ENCODE measurements at regions not wholly inside any gene's neighbourhood (a gene's known extent, or its start where the extent isn't known, plus 50 kb on each side); places are given as distances from the start of the nearest gene placed in this dataset.
"Not testable (repeated sequence)": the region's sequence is repeated elsewhere in the genome, so short reads cannot be mapped to it uniquely, and the experiment has no call there.

- DNase-seq = peak; percentile 33
Measured at GRCh38 chr10:130263289-130263688, 127.1 kb downstream of the GLRX3 start.

- no peak for DNase-seq
Measured at GRCh38 chr10:130265542-130265941, 129.4 kb downstream of the GLRX3 start.

- DNase-seq = no peak
Measured at GRCh38 chr10:130282492-130283218, 146.5 kb downstream of the GLRX3 start.

- no peak for DNase-seq
Measured at GRCh38 chr10:130283219-130283545, 147.0 kb downstream of the GLRX3 start.

- DNase-seq = not testable (repeated sequence)
Measured at GRCh38 chr10:130295761-130296160, 159.6 kb downstream of the GLRX3 start.

GRCh38 chr10:130300608-130301020 lies 164.4 kb downstream of the GLRX3 start:
- no peak for DNase-seq

GRCh38 chr10:130301021-130301892 lies 165.1 kb downstream of the GLRX3 start:
- DNase-seq = no peak

GRCh38 chr10:130326954-130327353 lies 190.8 kb downstream of the GLRX3 start:
- no peak for DNase-seq

GRCh38 chr10:130329792-130330191 lies 193.6 kb downstream of the GLRX3 start:
- DNase-seq = no peak

GRCh38 chr10:130333185-130333584 lies 197.0 kb downstream of the GLRX3 start:
- no peak for DNase-seq

GRCh38 chr10:130335336-130335735 lies 199.1 kb downstream of the GLRX3 start:
- DNase-seq = no peak

- no peak for DNase-seq
Measured at GRCh38 chr10:130336617-130337304, 200.6 kb downstream of the GLRX3 start.

GRCh38 chr10:130337305-130337640 lies 201.1 kb downstream of the GLRX3 start:
- DNase-seq = no peak

GRCh38 chr10:130337696-130338635 lies 201.8 kb downstream of the GLRX3 start:
- no peak for DNase-seq

- DNase-seq = no peak
Measured at GRCh38 chr10:130338636-130339024, 202.4 kb downstream of the GLRX3 start.

GRCh38 chr10:130339091-130339490 lies 202.9 kb downstream of the GLRX3 start:
- no peak for DNase-seq

- DNase-seq = no peak
Measured at GRCh38 chr10:130339911-130340310, 203.7 kb downstream of the GLRX3 start.

GRCh38 chr10:130340816-130341215 lies 204.6 kb downstream of the GLRX3 start:
- no peak for DNase-seq

- no peak for DNase-seq
Measured at GRCh38 chr10:130341356-130341755, 205.2 kb downstream of the GLRX3 start.

- no peak for DNase-seq
Measured at GRCh38 chr10:130345728-130346127, 209.5 kb downstream of the GLRX3 start.

- no peak for DNase-seq
Measured at GRCh38 chr10:130350996-130351395, 214.8 kb downstream of the GLRX3 start.
